ENCODE measurements at regions not wholly inside any gene's neighbourhood (a gene's known extent, or its start where the extent isn't known, plus 50 kb on each side); places are given as distances from the start of the nearest gene placed in this dataset.

- Mint-ChIP-seq H3K27ac (no peak overlapping the region), H3K4me3 (no peak overlapping the region), H3K36me3 (no peaks in the 10 kb centered on the region), H3K9me3 (no peaks in the 10 kb centered on the region), H3K27me3 (ENCODE audit: low read depth) (peaks cover 57% of the 10 kb centered on the region), H3K4me1 (no peaks in the 10 kb centered on the region)
- DNase-seq (ENCODE audit: low spot score in 2 of 2, unreplicated experiment in 2 of 2): no peak
- no peak for TF ChIP-seq CTCF (IDR thresholded peaks at IDR 0.05; ENCODE audit: unreplicated experiment)
Measured at GRCh38 chr1:213767683-213768082, 220.1 kb upstream of the PROX1 start.

GRCh38 chr1:213772128-213773063 is 215.4 kb upstream of the PROX1 start:
- no peaks in the 10 kb centered on the region for H3K4me1 Mint-ChIP-seq
- H3K27me3 Mint-ChIP-seq (ENCODE audit: low read depth): peaks cover 46% of the 10 kb centered on the region
- no peak for DNase-seq (ENCODE audit: low spot score in 2 of 2, unreplicated experiment in 2 of 2)
- H3K4me3 Mint-ChIP-seq: no peak overlapping the region
- TF ChIP-seq CTCF (IDR thresholded peaks at IDR 0.05; ENCODE audit: unreplicated experiment): no peak
- no peak overlapping the region for H3K27ac Mint-ChIP-seq
- no peaks in the 10 kb centered on the region for H3K36me3 Mint-ChIP-seq
- H3K9me3 Mint-ChIP-seq: peaks cover 5% of the 10 kb centered on the region

- no peaks in the 10 kb centered on the region for H3K36me3 Mint-ChIP-seq
- no peaks in the 10 kb centered on the region for H3K4me1 Mint-ChIP-seq
- H3K4me3 Mint-ChIP-seq: no peak overlapping the region
- TF ChIP-seq CTCF (IDR thresholded peaks at IDR 0.05; ENCODE audit: unreplicated experiment): no peak
- DNase-seq (ENCODE audit: low spot score in 2 of 2, unreplicated experiment in 2 of 2): no peak
- H3K27me3 Mint-ChIP-seq (ENCODE audit: low read depth): peaks cover 36% of the 10 kb centered on the region
- peaks cover 5% of the 10 kb centered on the region for H3K9me3 Mint-ChIP-seq
- H3K27ac Mint-ChIP-seq: no peak overlapping the region
Measured at GRCh38 chr1:213773975-213774374, 213.8 kb upstream of the PROX1 start.

- TF ChIP-seq CTCF (IDR thresholded peaks at IDR 0.05; ENCODE audit: unreplicated experiment): no peak
- no peak overlapping the region for H3K27ac Mint-ChIP-seq
- H3K4me1 Mint-ChIP-seq: no peaks in the 10 kb centered on the region
- peaks cover 25% of the 10 kb centered on the region for H3K27me3 Mint-ChIP-seq (ENCODE audit: low read depth)
- no peak overlapping the region for H3K4me3 Mint-ChIP-seq
- peaks cover 5% of the 10 kb centered on the region for H3K9me3 Mint-ChIP-seq
- no peaks in the 10 kb centered on the region for H3K36me3 Mint-ChIP-seq
- DNase-seq (ENCODE audit: low spot score in 2 of 2, unreplicated experiment in 2 of 2): no peak
Measured at GRCh38 chr1:213776969-213777368, 210.8 kb upstream of the PROX1 start.

GRCh38 chr1:213779228-213779627 is 208.5 kb upstream of the PROX1 start:
- no peak for DNase-seq (ENCODE audit: low spot score in 2 of 2, unreplicated experiment in 2 of 2)
- H3K4me3 Mint-ChIP-seq: no peak overlapping the region
- TF ChIP-seq CTCF (IDR thresholded peaks at IDR 0.05; ENCODE audit: unreplicated experiment): no peak
- no peak overlapping the region for H3K27ac Mint-ChIP-seq
- H3K27me3 Mint-ChIP-seq (ENCODE audit: low read depth): peaks cover 29% of the 10 kb centered on the region
- no peaks in the 10 kb centered on the region for H3K4me1 Mint-ChIP-seq
- H3K36me3 Mint-ChIP-seq: no peaks in the 10 kb centered on the region
- peaks cover 5% of the 10 kb centered on the region for H3K9me3 Mint-ChIP-seq

Measured in mesothelial cell of epicardium (in vitro differentiated cells).